MM.1S (cell line): ENCODE measurements at regions not wholly inside any gene's neighbourhood (a gene's known extent, or its start where the extent isn't known, plus 50 kb on each side); places are given as distances from the start of the nearest gene placed in this dataset.

Experiments
- DNase-seq: peaks from one replicate; pipeline ENCODE4 v3.0.0-alpha.2; 2015
- H2AFZ ChIP-seq: fragments of 300-600 bp; sonication (generic); 2 replicates; pipeline ENCODE4 v1.6.0; 2016; ENCODE audit warnings: antibody characterized with exemption, low read length
- H3F3A ChIP-seq: fragments of 300-600 bp; sonication (generic); 2 replicates; pipeline ENCODE4 v1.6.1; 2016; ENCODE audit warnings: mild to moderate bottlenecking, antibody characterized with exemption, low read length, moderate library complexity, mixed read lengths; ENCODE audit not compliant: insufficient read depth
- H3K27ac ChIP-seq: fragments of 300-600 bp; sonication (generic); 2 replicates; pipeline ENCODE4 v1.5.1; 2016; ENCODE audit warnings: mild to moderate bottlenecking, low read length
- H3K27me3 ChIP-seq: fragments of 300-600 bp; sonication (generic); replicated peaks from 2 replicates; pipeline ENCODE4 v1.6.0; 2016; ENCODE audit warnings: low read length; ENCODE audit not compliant: insufficient read depth
- H3K36me3 ChIP-seq: fragments of 300-600 bp; sonication (generic); replicated peaks from 2 replicates; pipeline ENCODE4 v1.6.1; 2016; ENCODE audit warnings: mild to moderate bottlenecking, low read length, mixed read lengths; ENCODE audit not compliant: insufficient read depth
- H3K4me1 ChIP-seq: fragments of 300-600 bp; sonication (generic); 2 replicates; pipeline ENCODE4 v1.6.1; 2016; ENCODE audit warnings: low read length, mixed read lengths
- H3K4me2 ChIP-seq: fragments of 300-600 bp; sonication (generic); 2 replicates; pipeline ENCODE4 v1.6.0; 2016; ENCODE audit warnings: low read depth, low read length
- H3K4me3 ChIP-seq: fragments of 300-600 bp; sonication (generic); 2 replicates; pipeline ENCODE4 v1.5.1; 2016; ENCODE audit warnings: low read length, mixed read lengths
- H3K79me2 ChIP-seq: fragments of 300-600 bp; sonication (generic); 2 replicates; pipeline ENCODE4 v1.6.1; 2016; ENCODE audit warnings: mixed run types, low read length, mixed read lengths
- H3K9ac ChIP-seq: fragments of 300-600 bp; sonication (generic); 2 replicates; pipeline ENCODE4 v1.6.1; 2016; ENCODE audit warnings: low read length, mixed read lengths
- H3K9me2 ChIP-seq: fragments of 300-600 bp; sonication (generic); replicated peaks from 2 replicates; pipeline ENCODE4 v1.6.1; 2016; ENCODE audit warnings: mild to moderate bottlenecking, low read length, mixed read lengths; ENCODE audit not compliant: insufficient read depth
- H3K9me3 ChIP-seq: fragments of 300-600 bp; sonication (generic); replicated peaks from 2 replicates; pipeline ENCODE4 v1.6.1; 2016; ENCODE audit warnings: mild to moderate bottlenecking, low read length, mixed read lengths; ENCODE audit not compliant: insufficient read depth
- H4K20me1 ChIP-seq: fragments of 300-600 bp; sonication (generic); 2 replicates; pipeline ENCODE4 v1.6.1; 2016; ENCODE audit warnings: mild to moderate bottlenecking, low read length, moderate library complexity, mixed read lengths; ENCODE audit not compliant: insufficient read depth
- CTCF ChIP-seq: fragments of 300-600 bp; sonication (generic); IDR thresholded peaks from 2 replicates; pipeline ENCODE4 v1.5.1; 2016; ENCODE audit warnings: antibody characterized with exemption, low read length, mixed read lengths
- EZH2 ChIP-seq: fragments of 300-600 bp; sonication (generic); optimal IDR thresholded peaks from 2 replicates; pipeline ENCODE3; 2017; ENCODE audit warnings: low read depth, mild to moderate bottlenecking, antibody characterized with exemption, low read length, mixed read lengths
- EZH2phosphoT487 ChIP-seq: fragments of 300-600 bp; sonication (generic); IDR thresholded peaks from 2 replicates; pipeline ENCODE4 v1.6.1; 2018; ENCODE audit warnings: antibody characterized with exemption, low read length

- no peaks in the 10 kb centered on the region for H3F3A ChIP-seq
- H3K4me2 ChIP-seq: no peak overlapping the region
- H3K9ac ChIP-seq: no peak overlapping the region
- no peaks in the 10 kb centered on the region for H3K9me3 ChIP-seq
- DNase-seq: no peak
- no peak overlapping the region for H2AFZ ChIP-seq
- no peak overlapping the region for H3K27ac ChIP-seq
- no peaks in the 10 kb centered on the region for H3K27me3 ChIP-seq
- TF ChIP-seq CTCF: no peak
- TF ChIP-seq EZH2phosphoT487: no peak
- TF ChIP-seq EZH2: no peak
- no peaks in the 10 kb centered on the region for H4K20me1 ChIP-seq
- H3K4me1 ChIP-seq: no peaks in the 10 kb centered on the region
- H3K79me2 ChIP-seq: no peaks in the 10 kb centered on the region
- H3K4me3 ChIP-seq: no peak overlapping the region
- H3K9me2 ChIP-seq: no peaks in the 10 kb centered on the region
- no peaks in the 10 kb centered on the region for H3K36me3 ChIP-seq
Observed at GRCh38 chr5:152061095-152061494, 136.4 kb upstream of the GLRA1 start.

- no peaks in the 10 kb centered on the region for H3K27me3 ChIP-seq
- H3K4me1 ChIP-seq: no peaks in the 10 kb centered on the region
- no peak for DNase-seq
- no peaks in the 10 kb centered on the region for H3K9me3 ChIP-seq
- no peak overlapping the region for H2AFZ ChIP-seq
- no peaks in the 10 kb centered on the region for H4K20me1 ChIP-seq
- H3K4me3 ChIP-seq: no peak overlapping the region
- H3K9me2 ChIP-seq: no peaks in the 10 kb centered on the region
- no peak overlapping the region for H3K9ac ChIP-seq
- H3K36me3 ChIP-seq: no peaks in the 10 kb centered on the region
- H3K79me2 ChIP-seq: no peaks in the 10 kb centered on the region
- no peak overlapping the region for H3K27ac ChIP-seq
- H3F3A ChIP-seq: no peaks in the 10 kb centered on the region
- TF ChIP-seq EZH2phosphoT487 (no peak), EZH2 (no peak), CTCF (no peak)
- H3K4me2 ChIP-seq: no peak overlapping the region
Observed at GRCh38 chr5:152058267-152058666, 133.6 kb upstream of the GLRA1 start.

GRCh38 chr5:152056931-152057330, 132.3 kb upstream of the GLRA1 start:
- TF ChIP-seq EZH2 (no peak), EZH2phosphoT487 (no peak), CTCF (no peak)
- no peaks in the 10 kb centered on the region for H3F3A ChIP-seq
- no peak overlapping the region for H3K27ac ChIP-seq
- no peaks in the 10 kb centered on the region for H3K4me1 ChIP-seq
- no peak for DNase-seq
- no peak overlapping the region for H2AFZ ChIP-seq
- H3K36me3 ChIP-seq: no peaks in the 10 kb centered on the region
- no peak overlapping the region for H3K4me2 ChIP-seq
- no peak overlapping the region for H3K9ac ChIP-seq
- no peaks in the 10 kb centered on the region for H3K27me3 ChIP-seq
- H3K4me3 ChIP-seq: no peak overlapping the region
- no peaks in the 10 kb centered on the region for H3K9me2 ChIP-seq
- no peaks in the 10 kb centered on the region for H4K20me1 ChIP-seq
- no peaks in the 10 kb centered on the region for H3K9me3 ChIP-seq
- H3K79me2 ChIP-seq: no peaks in the 10 kb centered on the region
